ENCODE measurements at regions not wholly inside any gene's neighbourhood (a gene's known extent, or its start where the extent isn't known, plus 50 kb on each side); places are given as distances from the start of the nearest gene placed in this dataset.

DNA sequence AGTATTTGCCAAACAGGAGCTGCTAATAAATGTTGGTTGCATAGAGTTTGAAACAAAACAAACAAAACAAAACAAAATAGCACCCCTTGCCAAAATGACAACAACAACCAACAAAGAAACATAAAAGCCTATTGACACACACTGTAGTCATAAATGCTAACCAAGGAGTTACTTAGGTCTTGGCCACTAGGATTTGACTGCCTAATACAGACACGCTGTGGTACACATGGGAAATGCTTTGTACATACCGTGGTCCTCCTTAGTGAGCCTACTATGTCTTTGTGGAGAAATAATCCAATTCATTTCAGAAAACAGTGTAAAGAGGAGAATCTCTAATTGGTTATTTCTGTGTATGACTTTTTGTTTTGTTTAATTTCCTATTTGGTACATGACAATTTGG, 53.2 kb upstream of the MTPN start:
- TF ChIP-seq SIN3A (IDR thresholded peaks at IDR 0.05; ENCODE audit: borderline replicate concordance, insufficient read depth, low read depth, low read length) (no peak), POLR2AphosphoS5 (IDR thresholded peaks at IDR 0.05; ENCODE audit: low read depth, low read length) (no peak), TCF7L2 (IDR thresholded peaks at IDR 0.05; ENCODE audit: low read depth, low read length) (no peak), CTCF (IDR thresholded peaks at IDR 0.05) (no peak)
- TF ChIP-seq, protein P1, sequence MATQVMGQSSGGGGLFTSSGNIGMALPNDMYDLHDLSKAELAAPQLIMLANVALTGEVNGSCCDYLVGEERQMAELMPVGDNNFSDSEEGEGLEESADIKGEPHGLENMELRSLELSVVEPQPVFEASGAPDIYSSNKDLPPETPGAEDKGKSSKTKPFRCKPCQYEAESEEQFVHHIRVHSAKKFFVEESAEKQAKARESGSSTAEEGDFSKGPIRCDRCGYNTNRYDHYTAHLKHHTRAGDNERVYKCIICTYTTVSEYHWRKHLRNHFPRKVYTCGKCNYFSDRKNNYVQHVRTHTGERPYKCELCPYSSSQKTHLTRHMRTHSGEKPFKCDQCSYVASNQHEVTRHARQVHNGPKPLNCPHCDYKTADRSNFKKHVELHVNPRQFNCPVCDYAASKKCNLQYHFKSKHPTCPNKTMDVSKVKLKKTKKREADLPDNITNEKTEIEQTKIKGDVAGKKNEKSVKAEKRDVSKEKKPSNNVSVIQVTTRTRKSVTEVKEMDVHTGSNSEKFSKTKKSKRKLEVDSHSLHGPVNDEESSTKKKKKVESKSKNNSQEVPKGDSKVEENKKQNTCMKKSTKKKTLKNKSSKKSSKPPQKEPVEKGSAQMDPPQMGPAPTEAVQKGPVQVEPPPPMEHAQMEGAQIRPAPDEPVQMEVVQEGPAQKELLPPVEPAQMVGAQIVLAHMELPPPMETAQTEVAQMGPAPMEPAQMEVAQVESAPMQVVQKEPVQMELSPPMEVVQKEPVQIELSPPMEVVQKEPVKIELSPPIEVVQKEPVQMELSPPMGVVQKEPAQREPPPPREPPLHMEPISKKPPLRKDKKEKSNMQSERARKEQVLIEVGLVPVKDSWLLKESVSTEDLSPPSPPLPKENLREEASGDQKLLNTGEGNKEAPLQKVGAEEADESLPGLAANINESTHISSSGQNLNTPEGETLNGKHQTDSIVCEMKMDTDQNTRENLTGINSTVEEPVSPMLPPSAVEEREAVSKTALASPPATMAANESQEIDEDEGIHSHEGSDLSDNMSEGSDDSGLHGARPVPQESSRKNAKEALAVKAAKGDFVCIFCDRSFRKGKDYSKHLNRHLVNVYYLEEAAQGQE (IDR thresholded peaks at IDR 0.05; ENCODE audit: insufficient read depth in 1 of 2, low read depth in 2 of 2, low read length in 1 of 2) = no peak
- ATAC-seq (no peak), DNase-seq (ENCODE audit: low read depth, low spot score) (no peak)
- intact Hi-C loops (cut with micrococcal nuclease; ENCODE audit: unreplicated experiment) (no loop called here), in situ Hi-C loops (cut with HindIII; ENCODE audit: low pct_unique_long_range_greater_than_20kb, low sequenced_read_pairs) (no loop called here)
- no peak overlapping the region for H3K27ac ChIP-seq (ENCODE audit: low read length)
- no TSS peak for BruUV-seq (replicated peaks)
- H3K36me3 ChIP-seq (ENCODE audit: control insufficient read depth, insufficient read depth, low read length) = no peaks in the 10 kb centered on the region
- H3K27me3 ChIP-seq (ENCODE audit: control insufficient read depth, insufficient read depth, low read length) = no peaks in the 10 kb centered on the region
- POLR2A ChIA-PET = no interaction called here
- H3K4me1 ChIP-seq (ENCODE audit: control insufficient read depth, insufficient read depth, low read length) = no peaks in the 10 kb centered on the region
- H3K4me3 ChIP-seq (ENCODE audit: low read depth in 2 of 2, low read length in 2 of 2) = no peak overlapping the region
- CTCF ChIA-PET = no interaction called here
- no peaks in the 10 kb centered on the region for H3K9me3 ChIP-seq (ENCODE audit: control insufficient read depth, insufficient read depth, low read depth, low read length)

- ATAC-seq = no peak
Measured at GRCh38 chr7:136027160-136027559, 50.0 kb upstream of the MTPN start.

More at GRCh38 chr7:136027160-136027559, 50.0 kb upstream of the MTPN start:
- CTCF ChIA-PET = no interaction called here
- no peaks in the 10 kb centered on the region for H3K27me3 ChIP-seq (ENCODE audit: control insufficient read depth, insufficient read depth, low read length)
- no peaks in the 10 kb centered on the region for H3K9me3 ChIP-seq (ENCODE audit: control insufficient read depth, insufficient read depth, low read depth, low read length)
- H3K4me3 ChIP-seq (ENCODE audit: low read depth in 2 of 2, low read length in 2 of 2) = no peak overlapping the region
- POLR2A ChIA-PET = no interaction called here
- H3K36me3 ChIP-seq (ENCODE audit: control insufficient read depth, insufficient read depth, low read length) = no peaks in the 10 kb centered on the region
- H3K27ac ChIP-seq (ENCODE audit: low read length) = no peak overlapping the region
- TF ChIP-seq SIN3A (IDR thresholded peaks at IDR 0.05; ENCODE audit: borderline replicate concordance, insufficient read depth, low read depth, low read length) = no peak
- TF ChIP-seq CTCF (IDR thresholded peaks at IDR 0.05) = no peak
- no peak for TF ChIP-seq TCF7L2 (IDR thresholded peaks at IDR 0.05; ENCODE audit: low read depth, low read length)
- BruUV-seq (replicated peaks) = no TSS peak
- in situ Hi-C loops (cut with HindIII; ENCODE audit: low pct_unique_long_range_greater_than_20kb, low sequenced_read_pairs) = no loop called here
- DNase-seq (ENCODE audit: low read depth, low spot score) = no peak
- no peaks in the 10 kb centered on the region for H3K4me1 ChIP-seq (ENCODE audit: control insufficient read depth, insufficient read depth, low read length)
- intact Hi-C loops (cut with micrococcal nuclease; ENCODE audit: unreplicated experiment) = no loop called here

All from Panc1 (cell line).